GM23338 (cell line): ENCODE measurements at regions not wholly inside any gene's neighbourhood (a gene's known extent, or its start where the extent isn't known, plus 50 kb on each side); places are given as distances from the start of the nearest gene placed in this dataset.

ENCODE experiments used
- CTCF ChIP-seq, 2 experiments: fragments of 200-600 bp in 1 of 2; sonication (generic) in 1 of 2; conservative IDR thresholded peaks; 2 replicates each; pipeline versions ENCODE4 v1.5.1 to v1.6.1; 2016 to 2017; ENCODE audit warnings: antibody characterized with exemption in 2 of 2, low read depth in 2 of 2, mild to moderate bottlenecking in 2 of 2, moderate library complexity in 1 of 2
- JUNB ChIP-seq: IDR thresholded peaks from one replicate; pipeline ENCODE4 v1.6.1; 2016; ENCODE audit warnings: antibody characterized with exemption; ENCODE audit not compliant: unreplicated experiment
- POLR2AphosphoS5 ChIP-seq: IDR thresholded peaks from 2 replicates; pipeline ENCODE4 v1.6.1; 2016; ENCODE audit warnings: antibody characterized with exemption, low read depth
- REST ChIP-seq: IDR thresholded peaks from one replicate; pipeline ENCODE4 v1.6.1; 2018; ENCODE audit warnings: antibody characterized with exemption; ENCODE audit not compliant: unreplicated experiment

GRCh38 chr18:78926243-78926615, 53.4 kb upstream of the SALL3 start:
- TF ChIP-seq CTCF (conservative IDR thresholded peaks at IDR 0.05; ENCODE audit: low read depth in 2 of 2) (no peak), POLR2AphosphoS5 (no peak), JUNB (no peak), REST (no peak)
